Common myeloid progenitor, CD34-positive (primary cell): ENCODE measurements at regions not wholly inside any gene's neighbourhood (a gene's known extent, or its start where the extent isn't known, plus 50 kb on each side); places are given as distances from the start of the nearest gene placed in this dataset.

Experiments
- CTCF ChIA-PET: fragments of 350-600 bp; sonication (Branson Sonifier 250); formaldehyde crosslinking; loops from one replicate; lab custom pipeline; 2021; ENCODE audit warnings: antibody characterized with exemption; lab: Charles Lee
- POLR2A ChIA-PET: fragments of 350-600 bp; sonication (Branson Sonifier 250); formaldehyde crosslinking; loops from one replicate; lab custom pipeline; 2021; ENCODE audit warnings: antibody characterized with exemption; lab: Charles Lee
- DNase-seq, 3 donors: peaks; one replicate each; pipeline versions ENCODE4 v3.0.0 to v3.0.0-alpha.2; 2013
- H3K27ac ChIP-seq, 2 experiments: 1 replicate in 1 of 2; 2 replicates in 1 of 2; pipeline ENCODE4 v1.7.0; 2013; ENCODE audit warnings: inconsistent platforms in 2 of 2, low read length in 2 of 2, mild to moderate bottlenecking in 2 of 2, low read depth in 1 of 2, moderate library complexity in 1 of 2; ENCODE audit not compliant: severe bottlenecking in 2 of 2, insufficient read depth in 1 of 2, poor library complexity in 1 of 2
- H3K27me3 ChIP-seq, 5 experiments: replicated peaks in 2 of 5; 1 replicate in 3 of 5; 2 replicates in 2 of 5; pipeline versions ENCODE4 v1.6.1 to v1.7.0; 2013; ENCODE audit warnings: low read length in 4 of 5, mild to moderate bottlenecking in 2 of 5, moderate library complexity in 2 of 5, inconsistent platforms in 1 of 5; ENCODE audit not compliant: insufficient read depth in 5 of 5, control insufficient read depth in 4 of 5
- H3K36me3 ChIP-seq, 4 experiments: 1 replicate in 2 of 4; 2 replicates in 2 of 4; pipeline versions ENCODE4 v1.6.1 to v1.7.0; 2013; ENCODE audit warnings: low read length in 3 of 4, control low read depth in 1 of 4, mild to moderate bottlenecking in 1 of 4; ENCODE audit not compliant: control insufficient read depth in 4 of 4, insufficient read depth in 4 of 4
- H3K4me1 ChIP-seq, 4 experiments: 1 replicate in 3 of 4; 2 replicates in 1 of 4; pipeline versions ENCODE4 v1.6.1 to v1.7.1; 2013; ENCODE audit warnings: low read length in 3 of 4, mild to moderate bottlenecking in 3 of 4, control low read depth in 1 of 4, inconsistent platforms in 1 of 4, moderate library complexity in 1 of 4; ENCODE audit not compliant: control insufficient read depth in 4 of 4, insufficient read depth in 4 of 4; ENCODE audit errors: control extremely low read depth in 1 of 4
- H3K4me3 ChIP-seq, 7 experiments: 1 replicate in 4 of 7; 2 replicates in 3 of 7; pipeline versions ENCODE4 v1.5.1 to v1.7.0; 2013; ENCODE audit warnings: mild to moderate bottlenecking in 7 of 7, low read length in 6 of 7, moderate library complexity in 6 of 7, inconsistent platforms in 2 of 7, low read depth in 2 of 7, control low read depth in 1 of 7; ENCODE audit not compliant: insufficient read depth in 4 of 7, control insufficient read depth in 1 of 7; ENCODE audit errors: extremely low read depth in 1 of 7
- H3K9me3 ChIP-seq, 5 experiments: 1 replicate in 4 of 5; 2 replicates in 1 of 5; pipeline versions ENCODE4 v1.6.1 to v1.7.1; 2013; ENCODE audit warnings: low read length in 4 of 5, mild to moderate bottlenecking in 2 of 5, inconsistent platforms in 1 of 5, low read depth in 1 of 5, moderate library complexity in 1 of 5; ENCODE audit not compliant: control insufficient read depth in 4 of 5, insufficient read depth in 2 of 5; ENCODE audit errors: control extremely low read depth in 1 of 5
- WGBS: methylation state at CpG from one replicate; pipeline ENCODE4 v1.1.5; 2013; ENCODE audit not compliant: insufficient coverage; 5-methylcytosine and 5-hydroxymethylcytosine counted together

- Histone ChIP-seq H3K9me3 (no peaks in the 10 kb centered on the region), H3K4me3 (no peak overlapping the region), H3K36me3 (no peaks in the 10 kb centered on the region), H3K4me1 (no peaks in the 10 kb centered on the region), H3K27ac (no peak overlapping the region), H3K27me3 (no peaks in the 10 kb centered on the region)
- ChIA-PET POLR2A (no interaction called here), CTCF (no interaction called here)
- WGBS = no CpG with 5 or more reads among the region's 3 CpGs
- no peak for DNase-seq
These were observed 51.9 kb upstream of the OTOL1 start for GRCh38 chr3:161444694-161445077.

DNA sequence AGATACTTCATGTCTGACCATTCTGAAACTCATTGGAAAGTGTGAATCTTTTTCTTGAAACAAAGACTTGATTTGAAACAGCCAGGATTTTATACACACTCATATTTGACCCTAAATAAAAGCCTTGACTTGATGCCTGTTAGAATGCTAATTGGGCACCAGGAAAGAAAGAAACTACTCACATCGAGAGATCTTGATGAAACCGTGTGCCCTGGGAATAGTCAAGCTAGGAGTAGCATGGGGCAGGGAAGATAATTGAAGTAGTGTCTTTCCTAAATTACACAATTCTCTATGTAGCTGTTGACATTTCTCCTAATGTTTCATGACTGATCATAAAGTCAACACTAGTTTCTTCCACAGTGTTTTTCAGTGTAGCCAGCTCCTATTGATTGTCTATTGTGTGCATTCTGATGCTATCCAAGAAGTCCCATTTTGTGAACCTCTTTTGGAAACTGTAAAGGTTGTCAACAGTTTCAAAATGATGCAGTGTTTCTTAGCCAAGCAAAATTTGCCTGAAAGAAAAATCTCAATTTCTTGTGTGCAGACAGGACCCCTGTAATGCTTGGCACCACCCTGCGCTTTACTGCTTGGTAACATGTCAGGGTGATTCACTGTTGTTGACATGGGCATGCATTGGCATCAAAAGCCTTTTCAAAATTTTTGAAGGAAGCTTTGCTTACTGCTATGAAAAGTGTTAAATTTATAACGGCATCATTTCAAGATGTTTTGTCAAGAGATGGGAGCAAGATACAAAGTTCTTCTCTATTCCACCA lies 52.5 kb upstream of the OTOL1 start:
- 100% methylated on average over 1 of the region's 4 CpGs for WGBS
- CTCF ChIA-PET = no interaction called here
- POLR2A ChIA-PET = no interaction called here

DNA sequence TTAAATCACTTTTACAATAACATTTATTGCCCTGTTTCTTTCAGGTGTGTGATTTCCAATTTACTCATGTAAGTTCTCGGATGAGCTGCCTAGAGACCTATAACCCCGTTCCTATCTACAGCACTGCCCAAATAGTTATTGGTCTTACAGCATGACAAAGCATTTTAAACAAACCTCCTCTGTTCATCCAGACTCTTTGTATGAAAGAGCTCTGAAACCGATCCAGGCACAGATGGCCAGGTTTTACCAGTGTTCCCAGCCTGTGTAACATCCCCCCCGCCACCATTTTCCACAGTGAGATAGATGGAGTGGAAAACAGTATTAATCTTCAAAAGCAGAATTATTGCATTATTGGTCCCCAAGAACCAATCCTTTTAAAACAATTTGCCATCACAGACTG lies 59.0 kb upstream of the SPTSSB start:
- Histone ChIP-seq H3K4me1 (no peaks in the 10 kb centered on the region), H3K27me3 (peaks cover 0 to 4% (median 0%) of the 10 kb centered on the region in 5 experiments), H3K36me3 (no peaks in the 10 kb centered on the region), H3K27ac (no peak overlapping the region), H3K9me3 (no peaks in the 10 kb centered on the region), H3K4me3 (no peak overlapping the region)
- no peak for DNase-seq
- ChIA-PET POLR2A (no interaction called here), CTCF (no interaction called here)
- 96% methylated on average over 3 of the region's 4 CpGs for WGBS

More for the DNA sequence above, 52.5 kb upstream of the OTOL1 start:
- Histone ChIP-seq H3K4me1 (no peaks in the 10 kb centered on the region), H3K27me3 (no peaks in the 10 kb centered on the region), H3K36me3 (no peaks in the 10 kb centered on the region), H3K9me3 (no peaks in the 10 kb centered on the region), H3K27ac (no peak overlapping the region), H3K4me3 (no peak overlapping the region)
- DNase-seq = no peak

DNA sequence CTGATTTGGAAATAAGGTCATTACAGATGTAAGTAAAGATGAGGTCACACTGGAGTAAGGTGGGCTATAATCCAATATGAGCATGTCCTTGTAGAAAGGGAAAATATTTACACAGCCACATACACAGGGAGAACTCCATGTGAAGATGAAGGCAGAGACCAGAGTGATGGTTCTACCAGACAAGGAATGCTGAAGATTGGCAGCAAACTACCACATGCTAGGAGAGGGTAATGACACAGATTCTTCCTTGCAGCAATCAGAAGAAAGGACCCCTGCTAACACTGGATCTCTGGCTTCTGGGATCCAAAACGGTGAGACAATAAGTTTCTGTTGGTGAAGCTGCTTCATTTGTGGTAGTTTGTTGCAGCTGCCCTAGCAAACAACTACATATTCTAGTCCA lies 56.0 kb upstream of the SPTSSB start:
- DNase-seq = no peak
- no peaks in the 10 kb centered on the region for H3K36me3 ChIP-seq
- no peaks in the 10 kb centered on the region for H3K27me3 ChIP-seq
- ChIA-PET POLR2A (no interaction called here), CTCF (interaction anchor here (0.6 kb wide), 1 partner anchor 133 kb away, joined by 3 read pairs; no protein-coding TSS in a partner anchor)
- no CpG with 5 or more reads among the region's 1 CpG for WGBS
- no peak overlapping the region for H3K4me3 ChIP-seq
- no peak overlapping the region for H3K27ac ChIP-seq
- H3K4me1 ChIP-seq = no peaks in the 10 kb centered on the region
- no peaks in the 10 kb centered on the region for H3K9me3 ChIP-seq

DNA sequence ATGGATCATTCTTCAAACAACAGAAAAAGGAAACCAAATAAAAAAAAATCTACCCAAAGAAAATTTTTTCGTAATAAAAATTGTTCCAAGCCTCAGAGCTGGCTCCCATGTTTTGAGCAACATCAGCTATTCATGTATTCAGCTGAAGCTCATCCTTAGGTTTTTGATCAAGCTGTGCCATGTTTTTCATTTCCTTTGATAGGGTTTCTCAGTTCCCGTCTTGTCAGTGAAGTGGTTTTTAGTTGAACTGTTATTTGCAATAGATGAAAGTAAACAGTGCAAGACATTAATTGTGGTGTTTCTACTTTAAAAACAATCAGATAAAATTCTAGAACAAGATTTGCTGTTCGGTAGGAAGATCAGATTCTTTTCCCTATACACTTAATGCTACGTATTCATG lies 55.4 kb upstream of the SPTSSB start:
- WGBS = 100% methylated on average over 1 of the region's 4 CpGs
- Histone ChIP-seq H3K27me3 (no peaks in the 10 kb centered on the region), H3K27ac (no peak overlapping the region), H3K4me1 (no peaks in the 10 kb centered on the region), H3K4me3 (no peak overlapping the region), H3K9me3 (no peaks in the 10 kb centered on the region), H3K36me3 (no peaks in the 10 kb centered on the region)
- no peak for DNase-seq
- POLR2A ChIA-PET = no interaction called here
- CTCF ChIA-PET = interaction anchor here (0.6 to 1.1 kb wide), 4 partner anchors 11 to 475 kb away, joined by 3 to 4 read pairs (median 3); no protein-coding TSS in a partner anchor

- ChIA-PET POLR2A (no interaction called here), CTCF (interaction anchor here (0.7 to 1.9 kb wide), 3 partner anchors 15 to 149 kb away, joined by 3 to 10 read pairs (median 3); no protein-coding TSS in a partner anchor)
- Histone ChIP-seq H3K4me1 (no peaks in the 10 kb centered on the region), H3K27me3 (no peaks in the 10 kb centered on the region), H3K27ac (no peak overlapping the region), H3K4me3 (no peak overlapping the region), H3K36me3 (no peaks in the 10 kb centered on the region), H3K9me3 (no peaks in the 10 kb centered on the region)
- 72% methylated on average over 4 of the region's 5 CpGs for WGBS
- peak; percentile 27 to 68 (median 50) for DNase-seq
These were observed 52.7 kb upstream of the SPTSSB start for GRCh38 chr3:161423911-161424522.

- Histone ChIP-seq H3K4me1 (no peaks in the 10 kb centered on the region), H3K27ac (no peak overlapping the region), H3K4me3 (no peak overlapping the region), H3K27me3 (no peaks in the 10 kb centered on the region), H3K9me3 (no peaks in the 10 kb centered on the region), H3K36me3 (no peaks in the 10 kb centered on the region)
- no peak for DNase-seq
- WGBS = 100% methylated on average over 2 of the region's 2 CpGs
- POLR2A ChIA-PET = no interaction called here
- CTCF ChIA-PET = interaction anchor here (0.7 to 3.9 kb wide), 7 partner anchors 13 to 737 kb away, joined by 3 to 15 read pairs (median 6); no protein-coding TSS in a partner anchor
These were observed 50.9 kb upstream of the SPTSSB start for GRCh38 chr3:161422171-161422700.
